ENCODE measurements at regions not wholly inside any gene's neighbourhood (a gene's known extent, or its start where the extent isn't known, plus 50 kb on each side); places are given as distances from the start of the nearest gene placed in this dataset.
"Not testable (repeated sequence)": the region's sequence is repeated elsewhere in the genome, so short reads cannot be mapped to it uniquely, and the experiment has no call there.

DNA sequence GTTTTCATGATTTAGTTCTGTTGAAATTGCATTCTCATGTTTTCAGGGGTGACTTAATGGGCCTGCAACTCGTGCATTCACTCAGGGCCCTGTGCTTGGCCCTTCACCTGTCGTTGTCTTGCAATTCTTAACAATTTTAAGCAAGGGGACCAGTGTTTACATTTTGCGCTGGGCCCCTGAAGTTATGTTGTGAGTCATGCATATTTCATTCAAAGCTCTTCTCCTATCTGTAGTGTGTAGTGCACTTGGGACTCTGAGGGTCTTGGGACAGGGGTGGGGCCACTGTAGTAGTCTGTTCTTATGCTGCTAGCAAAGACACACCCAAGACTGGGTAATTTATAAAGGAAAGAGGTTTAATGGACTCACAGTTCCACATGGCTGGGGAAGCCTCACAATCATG is 211.2 kb upstream of the RXFP2 start:
- DNase-seq (ENCODE audit: insufficient read length, low spot score) (no peak), FAIRE-seq (no peak)
- TF ChIP-seq SPI1 (IDR thresholded peaks at IDR 0.05; ENCODE audit: low read depth, low read length) (no peak), POLR2A (IDR thresholded peaks at IDR 0.05; ENCODE audit: low read depth, low read length) (no peak), POU2F2 (IDR thresholded peaks at IDR 0.05; ENCODE audit: low read depth, low read length) (no peak), TAF1 (IDR thresholded peaks at IDR 0.05; ENCODE audit: low read depth, low read length) (no peak), PAX5 (IDR thresholded peaks at IDR 0.05; ENCODE audit: insufficient read depth, low read length, severe bottlenecking) (no peak), POLR2AphosphoS5 (IDR thresholded peaks at IDR 0.05; ENCODE audit: low read depth, low read length) (no peak)

GRCh38 chr13:31528758-31529157 is 210.6 kb upstream of the RXFP2 start:
- FAIRE-seq (no peak), DNase-seq (ENCODE audit: insufficient read length, low spot score) (no peak)

DNA sequence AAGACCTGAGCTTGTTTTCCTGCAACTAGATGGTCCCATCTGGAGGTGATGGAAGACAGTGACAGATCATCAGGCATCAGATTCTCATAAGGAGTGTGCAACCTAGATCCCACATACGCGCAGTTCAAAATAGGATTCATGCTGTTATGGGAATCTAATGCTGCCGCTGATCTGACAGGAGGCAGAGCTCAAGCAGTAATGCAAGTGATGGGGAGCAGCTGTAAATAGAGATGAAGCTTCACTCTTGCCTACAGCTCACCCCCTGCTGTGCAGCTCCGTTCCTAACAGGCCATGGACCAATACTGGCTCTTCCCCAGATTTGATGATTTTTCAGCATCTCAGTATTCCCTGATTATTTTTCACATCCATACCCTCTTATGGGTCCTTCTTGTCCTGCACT is 208.4 kb upstream of the RXFP2 start:
- FAIRE-seq: no peak
- TF ChIP-seq POU2F2 (IDR thresholded peaks at IDR 0.05; ENCODE audit: low read depth, low read length) (no peak), SPI1 (IDR thresholded peaks at IDR 0.05; ENCODE audit: low read depth, low read length) (no peak), POLR2AphosphoS5 (IDR thresholded peaks at IDR 0.05; ENCODE audit: low read depth, low read length) (no peak), TAF1 (IDR thresholded peaks at IDR 0.05; ENCODE audit: low read depth, low read length) (no peak), POLR2A (IDR thresholded peaks at IDR 0.05; ENCODE audit: low read depth, low read length) (no peak), PAX5 (IDR thresholded peaks at IDR 0.05; ENCODE audit: insufficient read depth, low read length, severe bottlenecking) (no peak)
- no peak for DNase-seq (ENCODE audit: insufficient read length, low spot score)

More at GRCh38 chr13:31528758-31529157, 210.6 kb upstream of the RXFP2 start:
- TF ChIP-seq PAX5 (IDR thresholded peaks at IDR 0.05; ENCODE audit: insufficient read depth, low read length, severe bottlenecking): no peak
- no peak for TF ChIP-seq POLR2A (IDR thresholded peaks at IDR 0.05; ENCODE audit: low read depth, low read length)
- no peak for TF ChIP-seq POLR2AphosphoS5 (IDR thresholded peaks at IDR 0.05; ENCODE audit: low read depth, low read length)
- no peak for TF ChIP-seq SPI1 (IDR thresholded peaks at IDR 0.05; ENCODE audit: low read depth, low read length)
- TF ChIP-seq POU2F2 (IDR thresholded peaks at IDR 0.05; ENCODE audit: low read depth, low read length): no peak
- TF ChIP-seq TAF1 (IDR thresholded peaks at IDR 0.05; ENCODE audit: low read depth, low read length): no peak

- no peak for DNase-seq (ENCODE audit: insufficient read length, low spot score)
- no peak for FAIRE-seq
- TF ChIP-seq POLR2A (IDR thresholded peaks at IDR 0.05; ENCODE audit: low read depth, low read length) (no peak), POLR2AphosphoS5 (IDR thresholded peaks at IDR 0.05; ENCODE audit: low read depth, low read length) (no peak), SPI1 (IDR thresholded peaks at IDR 0.05; ENCODE audit: low read depth, low read length) (no peak), POU2F2 (IDR thresholded peaks at IDR 0.05; ENCODE audit: low read depth, low read length) (no peak), TAF1 (IDR thresholded peaks at IDR 0.05; ENCODE audit: low read depth, low read length) (no peak), PAX5 (IDR thresholded peaks at IDR 0.05; ENCODE audit: insufficient read depth, low read length, severe bottlenecking) (no peak)
Measured at GRCh38 chr13:31537052-31537451, 202.3 kb upstream of the RXFP2 start.

DNA sequence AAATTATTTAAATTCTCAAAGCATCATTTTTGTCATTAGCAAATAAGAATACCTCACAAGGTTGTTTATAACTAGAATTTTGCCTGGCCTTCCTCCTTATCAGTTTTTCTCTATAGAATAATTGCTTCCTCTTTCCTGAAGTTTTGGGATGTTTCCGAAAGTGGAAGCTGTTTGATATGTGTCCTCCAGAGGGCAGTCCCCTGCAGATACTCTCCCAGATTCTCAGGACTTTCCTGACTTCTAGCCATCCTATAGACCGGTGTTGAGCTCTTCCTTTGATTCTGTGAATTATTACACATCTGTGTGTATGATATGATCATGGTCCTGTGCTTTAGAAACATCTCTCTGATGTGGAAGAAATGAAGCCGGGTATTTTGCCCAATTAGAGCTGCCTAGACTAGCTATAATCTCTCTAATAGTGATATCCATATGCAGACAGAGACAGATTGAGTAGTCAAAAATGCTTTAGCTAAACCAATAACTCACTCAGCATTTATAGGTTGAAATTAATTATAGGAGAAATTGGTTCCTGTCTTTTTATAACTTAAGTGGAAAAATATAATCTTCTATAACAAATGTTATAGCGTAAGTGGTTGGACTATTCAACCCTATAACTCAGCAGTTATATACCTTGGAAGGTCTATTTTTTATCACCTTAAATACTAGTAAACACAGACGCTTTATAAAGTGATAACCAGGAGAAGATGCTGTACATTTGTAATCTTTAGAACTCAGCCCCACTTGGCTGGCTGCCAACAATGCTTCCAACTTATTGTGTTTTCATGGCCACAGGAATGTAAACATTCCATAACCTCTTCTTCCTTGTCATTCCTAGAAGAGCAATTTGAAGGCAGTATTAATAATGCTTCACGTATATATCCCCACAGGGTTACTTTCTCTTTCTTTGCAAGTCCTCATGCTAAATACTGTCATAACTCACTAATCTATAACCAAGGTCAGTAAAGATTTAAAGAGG is 201.0 kb upstream of the RXFP2 start:
- no peak for DNase-seq (ENCODE audit: insufficient read length, low spot score)
- no peak for FAIRE-seq
- TF ChIP-seq PAX5 (IDR thresholded peaks at IDR 0.05; ENCODE audit: insufficient read depth, low read length, severe bottlenecking) (no peak), POLR2AphosphoS5 (IDR thresholded peaks at IDR 0.05; ENCODE audit: low read depth, low read length) (no peak), POU2F2 (IDR thresholded peaks at IDR 0.05; ENCODE audit: low read depth, low read length) (no peak), POLR2A (IDR thresholded peaks at IDR 0.05; ENCODE audit: low read depth, low read length) (no peak), SPI1 (IDR thresholded peaks at IDR 0.05; ENCODE audit: low read depth, low read length) (no peak), TAF1 (IDR thresholded peaks at IDR 0.05; ENCODE audit: low read depth, low read length) (no peak)

DNA sequence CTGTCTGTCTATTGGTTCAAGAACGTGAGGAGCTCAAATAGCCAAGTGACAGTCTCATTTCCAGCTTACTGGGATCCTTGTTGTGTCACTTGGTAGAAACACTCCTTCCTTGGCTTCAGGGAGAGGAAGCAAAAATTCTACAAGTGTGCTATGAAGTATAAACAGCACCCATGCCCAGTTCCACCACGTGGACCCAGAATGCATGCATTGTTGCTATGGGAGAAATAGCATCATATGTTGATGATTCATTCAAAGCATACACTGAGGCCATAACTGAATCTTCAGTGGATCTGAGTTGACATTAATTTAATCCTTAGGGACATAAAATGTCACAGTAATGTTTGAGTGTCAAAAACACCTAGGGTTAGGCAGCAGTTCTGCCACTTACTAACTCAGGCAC is 199.0 kb upstream of the RXFP2 start:
- no peak for FAIRE-seq
- no peak for TF ChIP-seq POU2F2 (IDR thresholded peaks at IDR 0.05; ENCODE audit: low read depth, low read length)
- TF ChIP-seq SPI1 (IDR thresholded peaks at IDR 0.05; ENCODE audit: low read depth, low read length): no peak
- no peak for TF ChIP-seq POLR2AphosphoS5 (IDR thresholded peaks at IDR 0.05; ENCODE audit: low read depth, low read length)
- TF ChIP-seq TAF1 (IDR thresholded peaks at IDR 0.05; ENCODE audit: low read depth, low read length): no peak
- no peak for TF ChIP-seq POLR2A (IDR thresholded peaks at IDR 0.05; ENCODE audit: low read depth, low read length)
- no peak for TF ChIP-seq PAX5 (IDR thresholded peaks at IDR 0.05; ENCODE audit: insufficient read depth, low read length, severe bottlenecking)
- no peak for DNase-seq (ENCODE audit: insufficient read length, low spot score)

DNA sequence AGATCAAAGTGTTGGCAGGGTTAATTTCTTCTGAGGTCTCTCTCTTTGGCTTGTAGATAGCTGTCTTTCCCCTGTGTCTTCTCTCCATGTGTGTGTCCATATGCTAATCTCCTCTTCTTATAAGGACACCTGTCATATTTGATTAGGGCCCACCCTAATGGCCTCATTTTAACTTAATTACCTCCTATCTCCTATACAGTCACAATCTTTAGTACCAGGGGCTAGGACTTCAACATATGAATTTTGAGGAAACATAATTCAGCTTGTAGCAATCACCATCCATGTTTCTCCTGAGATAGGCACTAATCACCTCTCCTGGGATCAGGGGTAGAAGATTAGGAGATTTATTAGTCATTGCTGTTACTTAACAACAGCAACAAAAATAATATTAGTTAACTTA is 196.1 kb upstream of the RXFP2 start:
- no peak for DNase-seq (ENCODE audit: insufficient read length, low spot score)
- no peak for TF ChIP-seq POU2F2 (IDR thresholded peaks at IDR 0.05; ENCODE audit: low read depth, low read length)
- TF ChIP-seq PAX5 (IDR thresholded peaks at IDR 0.05; ENCODE audit: insufficient read depth, low read length, severe bottlenecking): no peak
- TF ChIP-seq TAF1 (IDR thresholded peaks at IDR 0.05; ENCODE audit: low read depth, low read length): no peak
- no peak for TF ChIP-seq SPI1 (IDR thresholded peaks at IDR 0.05; ENCODE audit: low read depth, low read length)
- no peak for TF ChIP-seq POLR2AphosphoS5 (IDR thresholded peaks at IDR 0.05; ENCODE audit: low read depth, low read length)
- TF ChIP-seq POLR2A (IDR thresholded peaks at IDR 0.05; ENCODE audit: low read depth, low read length): no peak
- FAIRE-seq: no peak

DNA sequence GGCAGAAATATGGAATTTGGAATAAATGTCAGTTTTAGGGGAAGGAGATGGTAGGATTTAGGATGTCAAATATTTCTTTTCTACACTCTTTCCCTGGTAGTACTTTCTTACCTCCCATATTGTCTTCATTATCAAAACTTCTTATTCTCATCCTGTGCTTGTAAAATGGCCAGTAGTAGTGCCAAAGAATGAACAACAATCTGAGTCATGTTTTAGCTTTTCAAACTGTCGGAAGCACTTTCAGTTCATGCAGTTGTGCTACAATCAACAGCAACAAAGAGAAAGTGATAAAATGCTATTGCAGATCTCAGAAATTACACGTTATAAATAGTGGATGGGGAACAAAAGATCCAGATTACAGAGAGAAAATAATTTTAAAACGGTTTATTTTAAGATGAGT is 193.7 kb upstream of the RXFP2 start:
- TF ChIP-seq POU2F2 (IDR thresholded peaks at IDR 0.05; ENCODE audit: low read depth, low read length) (no peak), POLR2A (IDR thresholded peaks at IDR 0.05; ENCODE audit: low read depth, low read length) (no peak), TAF1 (IDR thresholded peaks at IDR 0.05; ENCODE audit: low read depth, low read length) (no peak), POLR2AphosphoS5 (IDR thresholded peaks at IDR 0.05; ENCODE audit: low read depth, low read length) (no peak), PAX5 (IDR thresholded peaks at IDR 0.05; ENCODE audit: insufficient read depth, low read length, severe bottlenecking) (no peak), SPI1 (IDR thresholded peaks at IDR 0.05; ENCODE audit: low read depth, low read length) (no peak)
- no peak for FAIRE-seq
- DNase-seq (ENCODE audit: insufficient read length, low spot score): no peak

GRCh38 chr13:31556376-31556775 is 182.9 kb upstream of the RXFP2 start:
- no peak for FAIRE-seq
- TF ChIP-seq PAX5 (IDR thresholded peaks at IDR 0.05; ENCODE audit: insufficient read depth, low read length, severe bottlenecking): no peak
- no peak for TF ChIP-seq POLR2A (IDR thresholded peaks at IDR 0.05; ENCODE audit: low read depth, low read length)
- no peak for TF ChIP-seq SPI1 (IDR thresholded peaks at IDR 0.05; ENCODE audit: low read depth, low read length)
- TF ChIP-seq POU2F2 (IDR thresholded peaks at IDR 0.05; ENCODE audit: low read depth, low read length): no peak
- no peak for TF ChIP-seq POLR2AphosphoS5 (IDR thresholded peaks at IDR 0.05; ENCODE audit: low read depth, low read length)
- TF ChIP-seq TAF1 (IDR thresholded peaks at IDR 0.05; ENCODE audit: low read depth, low read length): no peak
- DNase-seq (ENCODE audit: insufficient read length, low spot score): no peak

DNA sequence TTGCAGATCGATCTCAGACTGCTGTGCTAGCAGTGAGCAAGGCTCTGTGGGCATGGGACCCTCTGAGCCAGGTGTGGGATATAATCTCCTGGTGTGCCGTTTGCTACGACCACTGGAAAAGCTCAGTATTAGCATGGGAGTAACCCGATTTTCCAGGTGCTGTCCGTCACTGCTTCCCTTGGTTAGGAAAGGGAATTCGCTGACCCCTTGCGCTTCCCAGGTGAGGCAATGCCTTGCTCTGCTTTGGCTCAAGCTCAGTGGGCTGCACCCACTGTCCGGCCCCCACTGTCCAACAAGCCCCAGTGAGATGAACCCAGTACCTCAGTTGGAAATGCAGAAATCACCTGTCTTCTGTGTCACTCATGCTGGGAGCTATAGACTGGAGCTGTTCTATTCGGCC is 155.1 kb upstream of the RXFP2 start:
- DNase-seq (ENCODE audit: insufficient read length, low spot score); FAIRE-seq: not testable (repeated sequence)

All from GM12891 (cell line).